Thyroid gland (tissue), 4 donors: ENCODE measurements at regions not wholly inside any gene's neighbourhood (a gene's known extent, or its start where the extent isn't known, plus 50 kb on each side); places are given as distances from the start of the nearest gene placed in this dataset.

Experiments
- DNase-seq, 2 donors: peaks; one replicate each; pipeline ENCODE4 v3.0.0-alpha.2; 2019
- H3K27ac ChIP-seq, 3 donors: fragments of 200-600 bp; sonication (generic); 1 replicate in 2 of 3; 2 replicates in 1 of 3; pipeline ENCODE4 v1.5.1; 2016 to 2019; ENCODE audit warnings: mild to moderate bottlenecking in 1 of 3, moderate library complexity in 1 of 3
- H3K27me3 ChIP-seq: fragments of 200-600 bp; sonication (generic); one replicate; pipeline ENCODE4 v1.5.1; 2019
- H3K36me3 ChIP-seq, 2 donors: fragments of 200-600 bp; sonication (generic); one replicate each; pipeline ENCODE4 v1.5.1; 2016 to 2019
- H3K4me1 ChIP-seq, 2 donors: fragments of 200-600 bp; sonication (generic); one replicate each; pipeline ENCODE4 v1.5.1; 2017 to 2019
- H3K4me3 ChIP-seq, 3 donors: fragments of 200-600 bp; sonication (generic); replicated peaks in 1 of 3; 1 replicate in 2 of 3; 2 replicates in 1 of 3; pipeline ENCODE4 v1.5.1; 2016; ENCODE audit warnings: mild to moderate bottlenecking in 1 of 3
- H3K9me3 ChIP-seq: fragments of 200-600 bp; sonication (generic); one replicate; pipeline ENCODE4 v1.5.1; 2017
- CTCF ChIP-seq, 6 experiments: fragments of 200-600 bp in 3 of 6; fragments of 450-650 bp in 3 of 6; sonication (generic) in 3 of 6; IDR thresholded peaks; one replicate each; pipeline ENCODE4 v1.5.1; 2016 to 2019; ENCODE audit warnings: antibody characterized with exemption in 6 of 6, mild to moderate bottlenecking in 2 of 6, inconsistent platforms in 1 of 6, moderate library complexity in 1 of 6
- POLR2A ChIP-seq, 2 donors: fragments of 450-650 bp; IDR thresholded peaks; one replicate each; pipeline ENCODE4 v1.6.1; 2017; ENCODE audit warnings: antibody characterized with exemption in 2 of 2, mild to moderate bottlenecking in 2 of 2, moderate library complexity in 1 of 2
- WGBS, 2 donors: methylation state at CpG; one replicate each; pipeline ENCODE4 v1.1.5; 2017; 5-methylcytosine and 5-hydroxymethylcytosine counted together
- intact Hi-C: fragments of 100-400 bp; cut with DNase I; formaldehyde crosslinking; loops from one replicate; pipeline ENCODE4 v1.15.1; 2023

GRCh38 chr2:217689053-217689452, 313.7 kb downstream of the TNS1 start:
- H3K36me3 ChIP-seq, result no peaks in the 10 kb centered on the region
- no peak overlapping the region for H3K4me3 ChIP-seq
- TF ChIP-seq CTCF (IDR thresholded peaks at IDR 0.05) (no peak), POLR2A (IDR thresholded peaks at IDR 0.05) (no peak)
- H3K27ac ChIP-seq, result peak overlapping the region; percentile 73 to 89 (median 78)
- no peak for DNase-seq
- WGBS, 2 donors, result 58 to 67% methylated on average over 1 of the region's 1 CpG
- H3K27me3 ChIP-seq, result no peaks in the 10 kb centered on the region
- no peaks in the 10 kb centered on the region for H3K9me3 ChIP-seq
- H3K4me1 ChIP-seq, result peaks cover 30 to 51% of the 10 kb centered on the region in 2 donors
- intact Hi-C loops, result no loop called here

GRCh38 chr2:217688494-217688893, 314.3 kb downstream of the TNS1 start:
- Histone ChIP-seq H3K9me3 (no peaks in the 10 kb centered on the region), H3K4me1 (peaks cover 36 to 56% of the 10 kb centered on the region in 2 donors), H3K36me3 (no peaks in the 10 kb centered on the region), H3K27me3 (no peaks in the 10 kb centered on the region), H3K27ac (peak overlapping the region; percentile 73 to 89 (median 78)), H3K4me3 (no peak overlapping the region)
- intact Hi-C loops, result no loop called here
- DNase-seq, result peak; percentile 62 to 66
- WGBS, 2 donors, result 34 to 47% methylated on average over 3 of the region's 3 CpGs
- no peak for TF ChIP-seq CTCF (IDR thresholded peaks at IDR 0.05)
- no peak for TF ChIP-seq POLR2A (IDR thresholded peaks at IDR 0.05)

- no peak for TF ChIP-seq POLR2A (IDR thresholded peaks at IDR 0.05)
- no peaks in the 10 kb centered on the region for H3K9me3 ChIP-seq
- 93 to 95% methylated on average over 6 of the region's 6 CpGs for WGBS, 2 donors
- H3K4me1 ChIP-seq, result peaks cover 43 to 62% of the 10 kb centered on the region in 2 donors
- peak overlapping the region; percentile 73 to 89 (median 78) for H3K27ac ChIP-seq
- DNase-seq, result no peak
- intact Hi-C loops, result no loop called here
- no peak overlapping the region for H3K4me3 ChIP-seq
- H3K36me3 ChIP-seq, result no peaks in the 10 kb centered on the region
- no peaks in the 10 kb centered on the region for H3K27me3 ChIP-seq
These were observed 315.0 kb downstream of the TNS1 start for GRCh38 chr2:217687771-217688170.

GRCh38 chr2:217685255-217685605, 317.6 kb downstream of the TNS1 start:
- Histone ChIP-seq H3K36me3 (no peaks in the 10 kb centered on the region), H3K27me3 (no peaks in the 10 kb centered on the region), H3K27ac (peak overlapping the region; percentile 71 to 92 (median 91)), H3K4me3 (no peak overlapping the region), H3K9me3 (no peaks in the 10 kb centered on the region), H3K4me1 (peaks cover 51 to 56% of the 10 kb centered on the region in 2 donors)
- peak; percentile 89 to 91 for DNase-seq
- WGBS, 2 donors, result 11 to 16% methylated on average over 4 of the region's 4 CpGs
- intact Hi-C loops, result no loop called here
- TF ChIP-seq CTCF (IDR thresholded peaks at IDR 0.05) (no peak), POLR2A (IDR thresholded peaks at IDR 0.05) (peak in 1 of 2 donors; percentile 52)

GRCh38 chr2:217684431-217685254, 318.2 kb downstream of the TNS1 start:
- WGBS, 2 donors, result 36 to 48% methylated on average over 3 of the region's 3 CpGs
- no peaks in the 10 kb centered on the region for H3K27me3 ChIP-seq
- TF ChIP-seq POLR2A (IDR thresholded peaks at IDR 0.05), result no peak
- no peak for TF ChIP-seq CTCF (IDR thresholded peaks at IDR 0.05)
- peak overlapping the region; percentile 71 to 92 (median 91) for H3K27ac ChIP-seq
- no peak overlapping the region for H3K4me3 ChIP-seq
- DNase-seq, result no peak
- peaks cover 51 to 59% of the 10 kb centered on the region in 2 donors for H3K4me1 ChIP-seq
- H3K9me3 ChIP-seq, result no peaks in the 10 kb centered on the region
- intact Hi-C loops, result no loop called here
- H3K36me3 ChIP-seq, result no peaks in the 10 kb centered on the region
